Ecto neural progenitor cell (in vitro differentiated cells): ENCODE measurements at regions not wholly inside any gene's neighbourhood (a gene's known extent, or its start where the extent isn't known, plus 50 kb on each side); places are given as distances from the start of the nearest gene placed in this dataset.
"Not testable (repeated sequence)": the region's sequence is repeated elsewhere in the genome, so short reads cannot be mapped to it uniquely, and the experiment has no call there.

ENCODE experiments used
- DNase-seq: peaks from one replicate; pipeline ENCODE4 v3.0.0-alpha.2; 2018; ENCODE audit warnings: low spot score

DNA sequence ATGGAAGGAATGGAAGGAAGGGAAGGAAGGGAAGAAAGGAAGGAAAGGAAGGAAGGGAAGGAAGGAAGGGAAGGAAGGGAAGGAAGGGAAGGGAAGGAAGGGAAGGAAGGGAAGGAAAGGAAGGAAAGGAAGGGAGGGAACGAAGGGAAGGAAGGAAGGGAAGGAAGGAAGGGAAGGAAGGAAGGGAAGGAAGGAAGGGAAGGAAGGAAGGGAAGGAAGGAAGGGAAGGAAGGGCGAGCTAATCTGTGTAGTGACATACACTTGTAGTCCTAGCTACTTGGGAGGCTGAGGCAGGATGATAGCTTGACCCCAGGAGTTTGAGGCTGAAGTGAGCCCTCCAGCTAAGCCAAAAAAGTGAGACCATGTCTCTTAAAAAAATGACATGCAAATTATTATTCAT lies 311.3 kb upstream of the LUZP2 start:
- DNase-seq = not testable (repeated sequence)

DNA sequence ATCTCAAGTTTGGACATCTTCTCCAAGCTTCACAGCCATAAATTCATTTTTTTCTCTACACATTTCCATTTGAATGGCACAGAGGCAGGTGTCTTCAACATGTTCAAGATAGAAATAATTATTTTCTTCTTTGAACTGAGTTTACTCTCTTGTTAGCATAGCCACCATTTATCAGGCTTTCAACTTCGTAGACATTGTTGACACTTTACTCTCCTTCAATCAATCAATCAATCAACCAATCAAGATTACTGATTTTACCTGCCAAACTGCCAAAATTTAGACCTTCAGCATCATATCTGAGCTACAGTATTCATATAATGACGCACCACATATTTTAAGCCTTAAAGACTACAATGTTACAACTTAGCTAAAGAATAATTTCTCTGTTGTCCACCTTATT lies 300.1 kb upstream of the LUZP2 start:
- DNase-seq = no peak

GRCh38 chr11:24198481-24198880 lies 298.4 kb upstream of the LUZP2 start:
- DNase-seq = no peak

- DNase-seq = no peak
These were observed 297.4 kb upstream of the LUZP2 start for GRCh38 chr11:24199461-24199860.

DNA sequence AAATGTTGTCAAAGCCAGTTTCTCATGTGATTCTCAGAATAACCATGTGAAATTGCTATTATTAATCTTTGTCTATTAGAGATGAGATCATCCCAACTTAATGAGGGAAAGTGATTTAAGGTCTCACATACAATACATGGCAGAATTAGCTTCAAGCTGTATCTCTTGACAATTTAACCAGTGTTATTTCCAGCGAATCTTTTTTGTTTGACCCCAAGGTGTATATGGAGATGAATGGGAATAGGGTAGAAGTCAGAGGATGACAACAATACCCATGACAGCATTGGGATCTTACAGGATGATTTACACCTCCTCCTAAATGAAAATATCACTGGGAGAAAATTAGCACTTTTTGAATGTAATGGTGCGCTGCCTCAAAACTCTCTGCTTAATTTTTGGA lies 290.8 kb upstream of the LUZP2 start:
- DNase-seq = no peak

DNA sequence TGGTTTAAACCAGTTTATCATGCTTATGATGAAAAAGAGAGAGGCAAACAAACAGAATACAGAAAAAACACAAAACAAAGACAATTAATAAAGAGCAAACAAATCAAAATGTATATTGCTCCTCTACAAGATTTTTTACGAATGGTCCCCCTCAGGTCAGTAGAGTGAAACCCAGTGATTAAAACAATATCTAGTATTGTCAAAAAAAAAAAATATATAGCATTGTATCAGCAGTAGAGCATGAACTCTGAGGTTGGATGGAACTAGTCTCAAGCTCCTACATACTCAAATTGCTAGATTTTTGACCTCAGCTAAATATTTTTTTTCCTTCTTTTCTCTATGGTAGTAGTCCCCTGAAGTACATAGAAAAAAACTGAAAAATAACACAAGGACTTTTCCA lies 290.3 kb upstream of the LUZP2 start:
- DNase-seq = no peak

DNA sequence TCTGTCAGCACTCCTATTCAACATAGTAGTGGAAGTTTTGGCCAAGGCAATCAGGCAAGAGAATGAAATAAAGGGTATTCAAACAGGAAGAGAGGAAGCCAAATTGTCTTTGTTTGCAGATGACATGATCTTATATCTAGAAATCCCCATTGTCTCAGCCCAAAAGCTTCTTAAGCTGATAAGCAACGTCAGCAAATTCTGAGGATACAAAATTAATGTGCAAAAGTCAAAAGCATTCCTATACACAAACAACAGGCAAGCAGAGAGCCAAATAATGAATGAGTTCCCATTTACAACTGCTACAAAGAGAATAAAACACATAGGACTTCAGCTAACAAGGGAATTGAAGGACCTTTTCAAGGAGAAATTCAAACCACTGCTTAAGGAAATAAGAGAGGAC lies 280.4 kb upstream of the LUZP2 start:
- no peak for DNase-seq

DNA sequence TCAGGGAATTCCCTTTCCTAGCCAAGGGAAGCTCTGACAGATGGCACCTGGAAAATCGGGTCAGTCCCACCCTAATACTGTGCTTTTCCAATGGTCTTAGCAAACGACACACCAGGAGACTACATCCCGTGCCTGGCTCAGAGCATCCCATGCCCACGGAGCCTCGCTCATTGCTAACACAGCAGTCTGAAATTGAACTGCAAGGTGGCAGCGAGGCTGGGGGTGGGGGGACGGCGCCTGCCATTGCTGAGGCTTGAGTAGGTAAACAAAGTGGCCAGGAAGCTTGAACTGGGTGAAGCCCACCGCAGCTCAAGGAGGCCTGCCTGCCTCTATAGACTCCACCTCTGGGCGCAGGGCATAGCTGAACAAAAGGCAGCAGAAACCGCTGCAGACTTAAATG lies 279.5 kb upstream of the LUZP2 start:
- DNase-seq = not testable (repeated sequence)

DNA sequence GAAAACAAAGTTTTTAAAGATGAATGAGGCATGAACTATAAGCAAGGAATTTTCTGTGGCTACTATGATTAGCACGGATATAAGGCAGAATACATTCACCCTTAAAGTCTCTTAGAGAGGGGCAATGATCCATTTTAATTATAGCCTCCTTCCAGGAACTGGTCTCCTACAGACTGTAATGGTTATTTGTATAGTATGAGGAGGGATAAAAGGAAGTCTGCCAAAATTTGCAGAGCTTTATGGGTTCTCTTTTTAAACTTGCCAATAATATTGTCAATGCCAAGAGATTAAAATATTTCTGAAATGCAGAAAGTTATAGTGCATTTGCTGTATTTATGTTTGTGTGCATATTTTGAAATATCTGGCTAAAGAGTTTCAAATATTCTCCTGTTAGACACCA lies 271.4 kb upstream of the LUZP2 start:
- DNase-seq = no peak

DNA sequence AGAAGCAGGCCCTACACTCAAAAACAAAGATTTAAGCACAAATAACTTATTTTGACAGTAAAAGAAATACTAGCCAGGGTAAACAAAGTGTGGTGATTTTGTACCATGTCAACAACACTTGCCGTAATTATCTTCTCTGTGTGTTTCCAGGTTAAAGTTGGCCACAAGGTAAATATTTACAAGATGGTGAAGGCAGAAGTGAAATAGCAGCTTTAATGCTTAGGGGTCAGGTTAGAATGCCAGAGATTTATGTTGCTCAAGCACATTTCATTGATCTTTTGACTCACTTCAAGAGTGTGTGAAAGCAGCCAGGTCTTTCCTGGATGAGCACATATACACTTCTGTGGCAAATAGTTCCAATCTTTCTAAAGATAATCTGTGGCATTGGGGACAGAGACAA lies 270.2 kb upstream of the LUZP2 start:
- DNase-seq = no peak

DNA sequence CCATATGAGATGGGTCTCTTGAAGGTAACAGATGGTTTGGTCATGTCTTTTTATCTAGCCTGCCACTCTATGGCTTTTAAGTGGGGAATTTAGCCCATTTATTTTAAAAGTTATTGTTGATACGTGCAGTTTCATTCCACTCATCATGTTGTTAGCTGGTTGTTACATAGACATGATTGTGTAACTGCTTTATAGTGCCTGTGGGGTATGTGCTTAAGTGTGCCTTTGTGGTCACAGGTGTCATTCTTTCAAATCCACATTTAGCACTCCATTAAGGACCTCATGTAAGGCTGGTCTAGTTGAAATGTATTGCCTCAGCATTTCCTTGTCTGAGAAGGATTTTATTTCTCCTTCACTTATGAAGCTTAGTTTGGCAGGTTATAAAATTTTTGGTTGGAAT lies 263.8 kb upstream of the LUZP2 start:
- no peak for DNase-seq

DNA sequence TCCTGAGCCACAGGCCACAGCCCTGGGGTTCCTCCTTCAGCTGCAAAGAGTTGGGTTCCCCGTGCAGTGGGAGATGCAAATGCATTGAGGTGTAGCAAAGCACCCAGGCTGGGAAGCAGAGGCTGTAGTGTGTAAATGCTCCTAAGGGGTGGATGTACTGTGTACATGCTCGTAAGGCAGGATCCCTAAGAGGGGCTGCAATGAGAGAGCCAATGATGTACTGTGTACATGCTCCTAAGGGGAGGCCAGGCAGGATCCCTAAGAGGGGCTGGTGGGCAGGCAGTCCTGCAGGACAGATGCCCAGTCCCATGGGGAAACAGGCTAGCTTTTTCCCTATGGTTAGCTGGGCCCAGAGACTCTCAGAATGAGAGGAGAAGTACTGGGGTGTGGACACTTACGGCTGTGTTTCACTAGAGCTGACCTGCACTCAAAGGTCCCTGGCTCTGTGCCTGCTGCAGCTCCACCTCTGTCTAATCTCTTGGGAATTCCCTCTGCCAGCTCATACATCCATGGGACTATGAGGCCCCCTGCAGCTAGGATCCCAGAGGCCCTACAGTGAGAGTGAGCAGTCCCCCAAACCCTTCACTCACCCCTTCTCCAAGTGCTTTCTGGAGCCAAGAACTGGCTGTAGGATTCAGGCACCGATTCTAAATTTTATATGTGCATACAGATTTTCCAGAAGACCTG lies 261.9 kb upstream of the LUZP2 start:
- DNase-seq = no peak

DNA sequence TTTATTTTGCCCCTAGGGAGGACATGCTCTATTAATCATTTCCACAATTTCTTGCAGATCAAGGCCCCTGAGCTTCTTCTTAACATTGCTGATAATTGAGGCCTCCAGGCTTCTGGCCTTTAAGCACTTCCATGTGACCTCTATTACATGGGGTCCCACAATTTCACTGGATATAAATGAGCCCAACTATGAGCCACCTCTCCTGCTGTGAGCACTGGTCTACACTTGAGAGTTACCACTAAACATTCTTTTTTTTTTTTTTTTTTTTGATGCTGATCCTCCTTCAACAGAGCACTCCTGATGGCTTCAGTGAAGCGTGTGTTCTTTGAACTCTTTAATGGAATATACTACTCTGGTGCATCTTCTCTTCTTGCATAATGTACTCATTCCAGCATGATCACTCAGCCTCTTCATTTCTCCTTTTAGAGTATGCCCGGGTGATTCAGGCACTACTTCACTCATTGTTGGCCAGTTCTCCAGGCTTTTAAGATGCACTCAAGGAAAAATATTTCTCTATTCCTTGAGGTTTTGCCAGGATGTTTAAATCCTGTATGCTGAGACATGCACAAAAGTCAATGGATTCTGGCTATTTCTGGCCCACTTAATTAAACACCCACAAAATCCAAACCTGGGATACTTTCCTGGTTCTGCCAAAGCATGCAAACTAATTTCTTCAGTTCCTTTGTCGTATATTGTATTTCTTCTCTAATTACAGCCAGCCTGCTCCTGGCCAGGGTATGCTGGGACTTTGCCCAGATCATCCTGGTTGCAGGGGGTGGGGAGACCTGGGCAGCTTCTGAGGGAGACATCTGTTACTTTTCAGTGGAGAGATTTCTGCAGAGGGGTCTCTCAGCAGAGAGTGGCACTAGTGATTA lies 257.8 kb upstream of the LUZP2 start:
- DNase-seq = no peak

- DNase-seq = no peak
These were observed 256.9 kb upstream of the LUZP2 start for GRCh38 chr11:24239930-24240329.

- no peak for DNase-seq
These were observed 256.2 kb upstream of the LUZP2 start for GRCh38 chr11:24240496-24241175.

- DNase-seq = no peak
These were observed 250.1 kb upstream of the LUZP2 start for GRCh38 chr11:24246715-24247114.

DNA sequence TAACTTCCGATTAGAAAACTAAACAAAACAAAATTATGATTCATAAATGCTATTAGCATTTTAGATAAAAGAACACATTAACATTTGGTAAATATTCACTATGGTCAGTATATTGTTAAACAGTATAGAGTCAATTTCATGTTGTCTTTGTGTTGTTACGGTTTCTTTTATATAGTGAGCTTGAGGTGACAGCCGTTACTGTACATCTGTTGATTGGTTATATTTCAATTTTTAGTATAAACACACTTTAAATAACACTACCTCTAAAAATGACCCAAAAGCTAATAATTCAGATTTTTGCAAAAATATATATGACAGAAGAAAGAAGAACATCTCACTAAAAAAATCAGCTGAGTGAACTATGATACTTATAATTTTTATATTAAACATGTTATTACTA lies 249.0 kb upstream of the LUZP2 start:
- no peak for DNase-seq

DNA sequence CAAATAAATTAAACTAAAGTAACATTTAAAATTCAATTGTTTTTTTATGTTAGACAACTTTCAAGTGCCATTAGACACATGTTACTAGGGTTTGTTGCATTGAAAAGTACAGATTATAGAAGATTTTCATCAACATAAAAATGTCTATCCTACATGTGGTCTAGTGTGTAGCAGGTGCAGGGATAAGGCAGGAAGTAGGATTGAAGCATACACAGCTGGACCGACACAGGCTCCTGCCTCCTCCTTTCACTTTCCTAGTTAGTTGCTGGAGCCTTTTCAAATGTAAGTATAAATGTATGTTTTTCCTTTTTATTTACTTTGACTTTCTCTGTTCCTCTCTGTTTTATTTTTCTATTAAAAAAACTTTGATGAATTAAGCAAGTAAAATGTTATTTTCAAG lies 246.9 kb upstream of the LUZP2 start:
- DNase-seq = no peak

GRCh38 chr11:24253237-24253760 lies 243.6 kb upstream of the LUZP2 start:
- DNase-seq = no peak

DNA sequence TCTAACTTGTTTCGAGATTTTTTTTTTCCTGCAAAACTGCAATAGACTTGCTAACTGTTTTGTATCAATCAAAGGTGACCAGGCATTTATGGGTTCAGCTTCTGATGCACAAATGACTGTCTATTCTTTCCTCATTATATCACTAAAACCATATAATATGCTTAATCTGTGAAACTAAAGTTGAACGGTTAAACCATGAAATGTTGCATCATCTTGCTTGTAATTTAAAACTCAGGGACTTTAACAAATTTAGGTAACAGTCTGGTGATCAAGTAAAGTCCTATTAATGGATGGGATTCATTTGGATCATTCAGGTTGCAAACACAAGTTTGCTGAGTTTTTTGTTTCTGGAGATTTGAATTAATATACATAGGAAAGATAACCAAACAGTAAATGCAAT lies 232.0 kb upstream of the LUZP2 start:
- no peak for DNase-seq

- DNase-seq = no peak
These were observed 229.8 kb upstream of the LUZP2 start for GRCh38 chr11:24267014-24267413.

GRCh38 chr11:24271798-24272197 lies 225.1 kb upstream of the LUZP2 start:
- no peak for DNase-seq
